Right lobe of liver (tissue), 4 donors: ENCODE measurements at regions not wholly inside any gene's neighbourhood (a gene's known extent, or its start where the extent isn't known, plus 50 kb on each side); places are given as distances from the start of the nearest gene placed in this dataset.

Experiments
- CTCF ChIP-seq, 4 donors: fragments of 200-600 bp in 3 of 4; fragments of 450-650 bp in 1 of 4; IDR thresholded peaks; one replicate each; pipeline versions ENCODE4 v1.5.1 to v1.8.0; 2016 to 2022; ENCODE audit warnings: antibody characterized with exemption in 4 of 4, mild to moderate bottlenecking in 2 of 4
- POLR2A ChIP-seq: fragments of 450-650 bp; IDR thresholded peaks from one replicate; pipeline ENCODE4 v1.6.1; 2017; ENCODE audit warnings: antibody characterized with exemption, mild to moderate bottlenecking
- donor health status: DM: no; HTN: no; CAD: no.
- donor health status: DM: no; HTN: no; CAD: no.
- donor health status: DM: no; HTN: yes; CAD: no.

GRCh38 chr3:59528251-59528650, 478.4 kb upstream of the CFAP20DC start:
- TF ChIP-seq CTCF (IDR thresholded peaks at IDR 0.05) (no peak), POLR2A (no peak)
